GM18907 (cell line): ENCODE measurements at regions not wholly inside any gene's neighbourhood (a gene's known extent, or its start where the extent isn't known, plus 50 kb on each side); places are given as distances from the start of the nearest gene placed in this dataset.

Source experiments
- ATAC-seq: cut with Tn5 transposase; IDR thresholded peaks from one replicate; pipeline ENCODE4 v1.9.1; 2021; ENCODE audit warnings: mild to moderate bottlenecking, moderate library complexity; ENCODE audit not compliant: unreplicated experiment

GRCh38 chr10:29141761-29142160, 147.1 kb upstream of the LYZL1 start:
- ATAC-seq: no peak

- no peak for ATAC-seq
These were observed 146.2 kb upstream of the LYZL1 start for GRCh38 chr10:29142516-29143314.

- no peak for ATAC-seq
These were observed 144.7 kb upstream of the LYZL1 start for GRCh38 chr10:29144126-29144525.

GRCh38 chr10:29146311-29147100, 142.4 kb upstream of the LYZL1 start:
- no peak for ATAC-seq

- ATAC-seq: no peak
These were observed 138.9 kb upstream of the LYZL1 start for GRCh38 chr10:29150010-29150409.

- ATAC-seq: no peak
These were observed 137.9 kb upstream of the LYZL1 start for GRCh38 chr10:29151005-29151404.

GRCh38 chr10:29157321-29157720, 131.5 kb upstream of the LYZL1 start:
- ATAC-seq: no peak

GRCh38 chr10:29158066-29158465, 130.8 kb upstream of the LYZL1 start:
- no peak for ATAC-seq

GRCh38 chr10:29160150-29160617, 128.7 kb upstream of the LYZL1 start:
- ATAC-seq: no peak

- ATAC-seq: no peak
These were observed 125.1 kb upstream of the LYZL1 start for GRCh38 chr10:29163746-29164145.

GRCh38 chr10:29166713-29167112, 122.2 kb upstream of the LYZL1 start:
- ATAC-seq: no peak

- ATAC-seq: no peak
These were observed 119.8 kb upstream of the LYZL1 start for GRCh38 chr10:29169021-29169420.

- ATAC-seq: no peak
These were observed 117.2 kb upstream of the LYZL1 start for GRCh38 chr10:29171717-29172116.

- ATAC-seq: no peak
These were observed 114.5 kb upstream of the LYZL1 start for GRCh38 chr10:29174389-29174788.

GRCh38 chr10:29176845-29177832, 111.7 kb upstream of the LYZL1 start:
- no peak for ATAC-seq

- ATAC-seq: no peak
These were observed 106.9 kb upstream of the LYZL1 start for GRCh38 chr10:29181936-29182335.

GRCh38 chr10:29183301-29183945, 105.4 kb upstream of the LYZL1 start:
- ATAC-seq: no peak

GRCh38 chr10:29184205-29185000, 104.5 kb upstream of the LYZL1 start:
- no peak for ATAC-seq

- no peak for ATAC-seq
These were observed 103.8 kb upstream of the LYZL1 start for GRCh38 chr10:29185050-29185449.

- ATAC-seq: no peak
These were observed 102.6 kb upstream of the LYZL1 start for GRCh38 chr10:29186221-29186620.
